HG02610 (cell line): ENCODE measurements at regions not wholly inside any gene's neighbourhood (a gene's known extent, or its start where the extent isn't known, plus 50 kb on each side); places are given as distances from the start of the nearest gene placed in this dataset.
"Not testable (repeated sequence)": the region's sequence is repeated elsewhere in the genome, so short reads cannot be mapped to it uniquely, and the experiment has no call there.

Experiments
- ATAC-seq: cut with Tn5 transposase; IDR thresholded peaks from one replicate; pipeline ENCODE4 v1.9.1; 2021; ENCODE audit warnings: mild to moderate bottlenecking, moderate library complexity; ENCODE audit not compliant: unreplicated experiment

- no peak for ATAC-seq
These were observed 155.2 kb upstream of the NRP1 start for GRCh38 chr10:33489501-33490176.

- no peak for ATAC-seq
These were observed 152.7 kb upstream of the NRP1 start for GRCh38 chr10:33487014-33487776.

GRCh38 chr10:33485276-33485675 lies 150.8 kb upstream of the NRP1 start:
- no peak for ATAC-seq

GRCh38 chr10:33484787-33485186 lies 150.3 kb upstream of the NRP1 start:
- no peak for ATAC-seq

GRCh38 chr10:33483816-33484190 lies 149.3 kb upstream of the NRP1 start:
- no peak for ATAC-seq

GRCh38 chr10:33483124-33483815 lies 148.8 kb upstream of the NRP1 start:
- no peak for ATAC-seq

GRCh38 chr10:33482486-33482885 lies 148.0 kb upstream of the NRP1 start:
- ATAC-seq = no peak

- ATAC-seq = no peak
These were observed 146.7 kb upstream of the NRP1 start for GRCh38 chr10:33481184-33481583.

- not testable (repeated sequence) for ATAC-seq
These were observed 145.9 kb upstream of the NRP1 start for GRCh38 chr10:33480417-33480816.

GRCh38 chr10:33478675-33479125 lies 144.2 kb upstream of the NRP1 start:
- no peak for ATAC-seq

GRCh38 chr10:33478089-33478674 lies 143.7 kb upstream of the NRP1 start:
- ATAC-seq = no peak

GRCh38 chr10:33477291-33478088 lies 143.0 kb upstream of the NRP1 start:
- ATAC-seq = no peak

- ATAC-seq = no peak
These were observed 142.3 kb upstream of the NRP1 start for GRCh38 chr10:33476757-33477273.

- no peak for ATAC-seq
These were observed 139.2 kb upstream of the NRP1 start for GRCh38 chr10:33473688-33474087.

- ATAC-seq = not testable (repeated sequence)
These were observed 133.5 kb upstream of the NRP1 start for GRCh38 chr10:33468006-33468405.

GRCh38 chr10:33465747-33466146 lies 131.3 kb upstream of the NRP1 start:
- ATAC-seq = no peak

GRCh38 chr10:33463011-33463410 lies 128.5 kb upstream of the NRP1 start:
- no peak for ATAC-seq

- ATAC-seq = no peak
These were observed 126.8 kb upstream of the NRP1 start for GRCh38 chr10:33461295-33461640.

GRCh38 chr10:33460505-33461294 lies 126.2 kb upstream of the NRP1 start:
- ATAC-seq = no peak

GRCh38 chr10:33459602-33460001 lies 125.1 kb upstream of the NRP1 start:
- ATAC-seq = no peak
